ENCODE measurements at regions not wholly inside any gene's neighbourhood (a gene's known extent, or its start where the extent isn't known, plus 50 kb on each side); places are given as distances from the start of the nearest gene placed in this dataset.

DNA sequence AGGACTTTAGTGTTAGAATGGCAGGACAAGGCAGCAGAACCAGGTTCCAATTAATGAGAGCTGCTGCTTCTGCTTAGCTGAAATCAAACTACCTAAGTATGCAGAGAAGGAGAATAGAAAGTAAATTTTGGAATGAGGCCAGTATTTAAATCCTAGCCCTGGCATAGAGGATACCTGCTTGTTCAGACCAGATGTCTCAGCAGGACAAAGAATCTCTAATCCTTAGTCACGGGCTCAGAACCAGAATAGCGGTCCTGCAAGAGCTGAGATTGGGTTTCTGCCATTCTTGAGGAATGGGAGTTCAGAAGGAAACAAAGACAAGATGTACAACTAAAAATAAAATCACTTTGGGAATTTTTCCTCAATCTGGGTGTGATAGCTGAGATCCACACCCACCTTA is 550.8 kb upstream of the TMEM132C start:
- Histone ChIP-seq H3K4me3 (replicated peaks; ENCODE audit: low read depth, low read length) (no peak overlapping the region), H3K27me3 (replicated peaks; ENCODE audit: control insufficient read depth, insufficient read depth, low read length) (no peaks in the 10 kb centered on the region), H3K36me3 (ENCODE audit: control insufficient read depth, insufficient read depth, low read length) (no peaks in the 10 kb centered on the region)
- TF ChIP-seq, protein P1, sequence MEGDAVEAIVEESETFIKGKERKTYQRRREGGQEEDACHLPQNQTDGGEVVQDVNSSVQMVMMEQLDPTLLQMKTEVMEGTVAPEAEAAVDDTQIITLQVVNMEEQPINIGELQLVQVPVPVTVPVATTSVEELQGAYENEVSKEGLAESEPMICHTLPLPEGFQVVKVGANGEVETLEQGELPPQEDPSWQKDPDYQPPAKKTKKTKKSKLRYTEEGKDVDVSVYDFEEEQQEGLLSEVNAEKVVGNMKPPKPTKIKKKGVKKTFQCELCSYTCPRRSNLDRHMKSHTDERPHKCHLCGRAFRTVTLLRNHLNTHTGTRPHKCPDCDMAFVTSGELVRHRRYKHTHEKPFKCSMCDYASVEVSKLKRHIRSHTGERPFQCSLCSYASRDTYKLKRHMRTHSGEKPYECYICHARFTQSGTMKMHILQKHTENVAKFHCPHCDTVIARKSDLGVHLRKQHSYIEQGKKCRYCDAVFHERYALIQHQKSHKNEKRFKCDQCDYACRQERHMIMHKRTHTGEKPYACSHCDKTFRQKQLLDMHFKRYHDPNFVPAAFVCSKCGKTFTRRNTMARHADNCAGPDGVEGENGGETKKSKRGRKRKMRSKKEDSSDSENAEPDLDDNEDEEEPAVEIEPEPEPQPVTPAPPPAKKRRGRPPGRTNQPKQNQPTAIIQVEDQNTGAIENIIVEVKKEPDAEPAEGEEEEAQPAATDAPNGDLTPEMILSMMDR (IDR thresholded peaks at IDR 0.05; ENCODE audit: insufficient read depth, low read length, poor library complexity, severe bottlenecking): no peak
- DNase-seq (ENCODE audit: extremely low read depth, insufficient read length): no peak

DNA sequence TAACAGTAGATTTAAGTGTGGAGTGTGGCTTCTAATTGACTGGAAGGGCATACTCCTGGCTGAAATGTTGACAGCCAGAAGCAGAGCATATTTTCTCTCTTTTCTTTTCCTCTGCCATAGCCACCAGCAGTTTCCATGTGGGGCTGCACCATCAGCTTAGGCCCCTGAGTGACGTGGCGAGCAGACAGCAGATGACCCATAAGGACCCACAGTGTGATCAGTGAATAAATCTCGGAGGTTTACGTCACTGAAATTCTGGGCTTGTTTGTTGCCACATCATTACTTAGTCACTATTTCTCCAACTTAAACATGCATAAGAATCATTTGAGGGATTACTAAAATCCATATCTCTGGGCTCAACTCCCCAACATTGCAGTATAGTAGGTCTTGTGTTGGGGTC is 549.7 kb upstream of the TMEM132C start:
- Histone ChIP-seq H3K36me3 (ENCODE audit: control insufficient read depth, insufficient read depth, low read length) (no peaks in the 10 kb centered on the region), H3K27me3 (replicated peaks; ENCODE audit: control insufficient read depth, insufficient read depth, low read length) (no peaks in the 10 kb centered on the region), H3K4me3 (replicated peaks; ENCODE audit: low read depth, low read length) (no peak overlapping the region)
- TF ChIP-seq, protein P1 (IDR thresholded peaks at IDR 0.05; ENCODE audit: insufficient read depth, low read length, poor library complexity, severe bottlenecking): no peak
- DNase-seq (ENCODE audit: extremely low read depth, insufficient read length): no peak

DNA sequence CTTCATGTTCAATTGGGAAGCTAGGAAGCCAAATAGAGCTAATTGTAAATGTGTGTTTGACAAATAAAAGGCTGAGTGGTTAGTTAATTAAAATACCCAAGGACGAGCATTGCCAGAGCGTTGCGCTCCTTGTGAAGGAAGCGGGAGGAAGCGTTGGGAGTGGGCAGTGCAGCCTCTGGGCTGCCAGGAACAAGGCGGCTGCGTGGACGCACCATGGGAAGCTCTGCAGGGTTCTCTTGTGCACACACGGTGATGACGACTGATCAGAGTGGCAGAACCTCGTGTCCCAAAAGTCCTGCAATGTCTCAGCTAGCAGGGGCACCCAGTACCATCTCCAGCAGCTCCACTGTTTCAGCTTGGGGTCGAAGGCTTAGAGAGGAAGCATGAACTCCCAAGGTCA is 546.6 kb upstream of the TMEM132C start:
- no peak for DNase-seq (ENCODE audit: extremely low read depth, insufficient read length)
- Histone ChIP-seq H3K4me3 (replicated peaks; ENCODE audit: low read depth, low read length) (no peak overlapping the region), H3K27me3 (replicated peaks; ENCODE audit: control insufficient read depth, insufficient read depth, low read length) (no peaks in the 10 kb centered on the region), H3K36me3 (ENCODE audit: control insufficient read depth, insufficient read depth, low read length) (no peaks in the 10 kb centered on the region)
- TF ChIP-seq, protein P1 (IDR thresholded peaks at IDR 0.05; ENCODE audit: insufficient read depth, low read length, poor library complexity, severe bottlenecking): no peak

DNA sequence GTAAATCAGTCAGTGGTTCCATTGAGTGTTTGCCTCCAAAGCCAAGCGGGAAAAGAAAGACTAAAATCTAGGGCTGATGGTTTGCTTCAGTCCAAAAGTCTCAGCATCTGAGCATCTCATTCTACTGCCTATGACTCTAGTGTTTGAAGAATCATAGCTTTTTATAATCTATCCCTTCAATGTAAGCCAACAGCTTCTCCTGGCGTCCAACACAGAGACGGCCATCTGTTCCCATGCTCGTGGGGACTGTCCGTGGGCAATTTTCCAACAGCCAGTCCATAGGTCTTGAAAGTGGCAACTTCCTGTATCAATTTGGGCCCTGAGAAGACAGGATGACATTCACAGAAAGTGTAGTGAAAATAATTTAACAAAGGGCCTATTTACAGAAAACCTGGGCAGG is 544.4 kb upstream of the TMEM132C start:
- no peak overlapping the region for H3K4me3 ChIP-seq (replicated peaks; ENCODE audit: low read depth, low read length)
- TF ChIP-seq, protein P1 (IDR thresholded peaks at IDR 0.05; ENCODE audit: insufficient read depth, low read length, poor library complexity, severe bottlenecking): no peak

DNA sequence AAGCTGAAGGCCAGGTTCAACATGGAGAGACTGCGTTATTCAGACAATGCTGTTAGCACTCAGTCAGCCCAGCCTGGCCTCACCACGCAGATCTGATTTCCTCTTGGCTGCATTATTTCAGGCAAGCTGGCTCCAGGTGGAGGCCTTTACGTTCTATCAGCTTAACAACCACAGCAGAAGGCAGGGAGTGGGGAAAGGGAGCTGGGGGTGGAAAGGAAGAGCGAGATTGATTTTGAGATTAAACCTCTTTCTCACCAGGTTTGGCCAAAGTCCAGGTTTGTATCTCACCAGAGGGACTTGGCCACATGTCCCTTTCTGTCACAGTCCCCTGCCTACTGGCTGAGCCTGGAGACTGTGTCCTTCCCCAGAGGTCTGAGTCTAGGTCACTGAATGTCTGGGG is 543.7 kb upstream of the TMEM132C start:
- no peak for DNase-seq (ENCODE audit: extremely low read depth, insufficient read length)
- TF ChIP-seq, protein P1 (IDR thresholded peaks at IDR 0.05; ENCODE audit: insufficient read depth, low read length, poor library complexity, severe bottlenecking): no peak
- no peaks in the 10 kb centered on the region for H3K27me3 ChIP-seq (replicated peaks; ENCODE audit: control insufficient read depth, insufficient read depth, low read length)
- H3K36me3 ChIP-seq (ENCODE audit: control insufficient read depth, insufficient read depth, low read length): no peaks in the 10 kb centered on the region
- H3K4me3 ChIP-seq (replicated peaks; ENCODE audit: low read depth, low read length): no peak overlapping the region

More for the DNA sequence above, 544.4 kb upstream of the TMEM132C start:
- Histone ChIP-seq H3K36me3 (ENCODE audit: control insufficient read depth, insufficient read depth, low read length) (no peaks in the 10 kb centered on the region), H3K27me3 (replicated peaks; ENCODE audit: control insufficient read depth, insufficient read depth, low read length) (no peaks in the 10 kb centered on the region)
- DNase-seq (ENCODE audit: extremely low read depth, insufficient read length): no peak

DNA sequence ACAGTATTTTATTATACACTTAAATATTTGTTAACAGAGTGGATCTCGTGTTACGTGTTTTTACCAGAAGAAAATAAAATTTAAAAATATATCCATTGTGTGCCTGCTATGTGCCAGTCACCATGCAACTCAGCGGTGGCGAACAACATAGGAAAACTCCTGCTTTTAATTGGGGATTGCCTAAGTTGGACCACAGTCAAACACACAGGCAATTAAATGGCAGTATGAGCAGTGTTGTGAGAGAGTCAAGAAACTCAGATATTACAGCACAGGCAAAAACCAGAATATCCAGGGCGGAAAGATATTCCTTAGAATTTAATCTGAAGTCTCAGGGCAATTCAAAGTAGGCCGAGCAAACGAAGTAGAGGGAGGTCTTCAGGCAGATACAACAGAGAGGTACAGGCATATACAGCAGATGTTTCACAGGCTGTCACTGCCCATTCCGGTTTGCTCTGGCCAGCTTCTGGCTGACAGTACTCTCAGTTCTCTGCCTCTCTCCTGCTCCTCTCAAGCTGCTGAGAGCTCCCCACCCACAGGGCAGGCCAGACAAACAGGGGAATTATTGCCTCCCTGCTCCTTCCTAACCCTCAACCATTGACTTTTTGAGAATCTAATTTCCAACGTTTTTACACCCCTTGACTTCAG is 540.2 kb upstream of the TMEM132C start:
- Histone ChIP-seq H3K4me3 (replicated peaks; ENCODE audit: low read depth, low read length) (no peak overlapping the region), H3K27me3 (replicated peaks; ENCODE audit: control insufficient read depth, insufficient read depth, low read length) (no peaks in the 10 kb centered on the region), H3K36me3 (ENCODE audit: control insufficient read depth, insufficient read depth, low read length) (no peaks in the 10 kb centered on the region)
- DNase-seq (ENCODE audit: extremely low read depth, insufficient read length): no peak
- TF ChIP-seq, protein P1 (IDR thresholded peaks at IDR 0.05; ENCODE audit: insufficient read depth, low read length, poor library complexity, severe bottlenecking): no peak

Data from GM06990 (cell line).